CD4-positive, alpha-beta T cell (primary cell): ENCODE measurements at regions not wholly inside any gene's neighbourhood (a gene's known extent, or its start where the extent isn't known, plus 50 kb on each side); places are given as distances from the start of the nearest gene placed in this dataset.

ENCODE experiments used
- ATAC-seq: fragments of 200-7000 bp; cut with Tn5 transposase; one replicate; pipeline ENCODE4 v1.10.0; 2022; ENCODE audit warnings: mild to moderate bottlenecking; ENCODE audit not compliant: poor library complexity
- CTCF ChIA-PET: fragments of 350-600 bp; sonication (Branson Sonifier 250); formaldehyde crosslinking; loops from one replicate; lab custom pipeline; 2021; ENCODE audit warnings: antibody characterized with exemption, inconsistent platforms; lab: Charles Lee
- POLR2A ChIA-PET: fragments of 350-600 bp; sonication (Branson Sonifier 250); formaldehyde crosslinking; loops from one replicate; lab custom pipeline; 2021; ENCODE audit warnings: antibody characterized with exemption, inconsistent platforms; lab: Charles Lee
- DNase-seq, 14 experiments: peaks; one replicate each; pipeline ENCODE4 v3.0.0-alpha.2; 2013 to 2020; ENCODE audit warnings: mixed read lengths in 2 of 14
- H3K27ac ChIP-seq, 2 donors: one replicate each; pipeline versions ENCODE4 v1.5.1 to v1.7.0; 2013; ENCODE audit warnings: low read length in 2 of 2, low read depth in 1 of 2, mild to moderate bottlenecking in 1 of 2
- H3K27me3 ChIP-seq, 2 experiments: 1 replicate in 1 of 2; 2 replicates in 1 of 2; pipeline versions ENCODE4 v1.6.1 to v1.7.0; 2013; ENCODE audit warnings: low read length in 2 of 2, control low read depth in 1 of 2, mild to moderate bottlenecking in 1 of 2, moderate library complexity in 1 of 2; ENCODE audit not compliant: insufficient read depth in 2 of 2, control insufficient read depth in 1 of 2
- H3K36me3 ChIP-seq: one replicate; pipeline ENCODE4 v1.6.1; 2013; ENCODE audit warnings: low read length, control low read depth; ENCODE audit not compliant: insufficient read depth
- H3K4me1 ChIP-seq: one replicate; pipeline ENCODE4 v1.6.1; 2013; ENCODE audit warnings: low read length, control low read depth; ENCODE audit not compliant: insufficient read depth
- H3K4me3 ChIP-seq: one replicate; pipeline ENCODE4 v1.5.1; 2013; ENCODE audit warnings: mild to moderate bottlenecking, low read length, moderate library complexity
- H3K9me3 ChIP-seq, 2 experiments: 1 replicate in 1 of 2; 2 replicates in 1 of 2; pipeline versions ENCODE4 v1.6.1 to v1.7.0; 2013; ENCODE audit warnings: low read length in 2 of 2, mild to moderate bottlenecking in 2 of 2, control low read depth in 1 of 2, moderate library complexity in 1 of 2; ENCODE audit not compliant: control insufficient read depth in 1 of 2, insufficient read depth in 1 of 2
- H3K27ac Mint-ChIP-seq: one replicate; pipeline ENCODE4 v1.8.0; 2020; ENCODE audit warnings: mixed read lengths
- H3K27me3 Mint-ChIP-seq: one replicate; pipeline ENCODE4 v1.8.0; 2021; ENCODE audit warnings: mixed read lengths
- H3K36me3 Mint-ChIP-seq: one replicate; pipeline ENCODE4 v1.8.0; 2021; ENCODE audit warnings: low read depth, mixed read lengths
- H3K4me1 Mint-ChIP-seq: one replicate; pipeline ENCODE4 v1.8.0; 2021; ENCODE audit warnings: low read depth, mixed read lengths
- H3K4me3 Mint-ChIP-seq: one replicate; pipeline ENCODE4 v1.8.0; 2020; ENCODE audit warnings: mild to moderate bottlenecking, mixed read lengths
- H3K9me3 Mint-ChIP-seq: one replicate; pipeline ENCODE4 v1.8.0; 2020; ENCODE audit warnings: mixed read lengths
- intact Hi-C, 2 experiments: fragments of 100-400 bp; cut with DNase I in 1 of 2; cut with micrococcal nuclease in 1 of 2; formaldehyde crosslinking; loops; one replicate each; pipeline versions ENCODE4 v1.15.1 to v1.9.0; 2023 to 2025; cut with DNase I, micrococcal nuclease
- TF ChIP-seq, protein P1 (sequence below): fragments of 200-600 bp; IDR thresholded peaks from one replicate; pipeline ENCODE4 v1.8.0; 2022; ENCODE audit warnings: antibody characterized with exemption, mild to moderate bottlenecking

DNA sequence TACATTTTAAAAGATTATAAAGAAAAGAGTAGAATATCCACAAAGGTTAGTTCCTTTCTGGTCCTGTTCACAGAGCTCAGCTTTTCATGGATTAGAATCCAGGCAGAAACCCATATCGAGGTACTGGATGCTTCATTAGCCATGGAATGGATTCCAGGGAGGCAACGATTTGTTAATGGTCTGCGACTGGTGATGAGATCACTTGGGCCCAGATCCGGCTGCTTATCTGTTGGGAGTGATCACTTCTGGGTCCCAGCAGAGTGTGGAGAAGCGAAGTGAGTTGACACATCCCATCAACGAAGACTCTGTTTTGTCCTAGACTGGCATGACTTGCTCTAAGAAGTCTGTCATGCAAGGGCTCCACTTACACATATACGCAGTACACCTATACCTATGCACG is 165.8 kb downstream of the MAF start:
- DNase-seq = no peak
- intact Hi-C loops = no loop called here
- Mint-ChIP-seq H3K9me3 (no peaks in the 10 kb centered on the region), H3K4me1 (no peaks in the 10 kb centered on the region), H3K36me3 (no peaks in the 10 kb centered on the region), H3K27ac (no peak overlapping the region), H3K4me3 (no peak overlapping the region), H3K27me3 (no peaks in the 10 kb centered on the region)
- CTCF ChIA-PET = no interaction called here
- Histone ChIP-seq H3K4me3 (no peak overlapping the region), H3K27ac (no peak overlapping the region), H3K9me3 (no peaks in the 10 kb centered on the region), H3K4me1 (no peaks in the 10 kb centered on the region), H3K27me3 (no peaks in the 10 kb centered on the region), H3K36me3 (no peaks in the 10 kb centered on the region)
- TF ChIP-seq, protein P1, sequence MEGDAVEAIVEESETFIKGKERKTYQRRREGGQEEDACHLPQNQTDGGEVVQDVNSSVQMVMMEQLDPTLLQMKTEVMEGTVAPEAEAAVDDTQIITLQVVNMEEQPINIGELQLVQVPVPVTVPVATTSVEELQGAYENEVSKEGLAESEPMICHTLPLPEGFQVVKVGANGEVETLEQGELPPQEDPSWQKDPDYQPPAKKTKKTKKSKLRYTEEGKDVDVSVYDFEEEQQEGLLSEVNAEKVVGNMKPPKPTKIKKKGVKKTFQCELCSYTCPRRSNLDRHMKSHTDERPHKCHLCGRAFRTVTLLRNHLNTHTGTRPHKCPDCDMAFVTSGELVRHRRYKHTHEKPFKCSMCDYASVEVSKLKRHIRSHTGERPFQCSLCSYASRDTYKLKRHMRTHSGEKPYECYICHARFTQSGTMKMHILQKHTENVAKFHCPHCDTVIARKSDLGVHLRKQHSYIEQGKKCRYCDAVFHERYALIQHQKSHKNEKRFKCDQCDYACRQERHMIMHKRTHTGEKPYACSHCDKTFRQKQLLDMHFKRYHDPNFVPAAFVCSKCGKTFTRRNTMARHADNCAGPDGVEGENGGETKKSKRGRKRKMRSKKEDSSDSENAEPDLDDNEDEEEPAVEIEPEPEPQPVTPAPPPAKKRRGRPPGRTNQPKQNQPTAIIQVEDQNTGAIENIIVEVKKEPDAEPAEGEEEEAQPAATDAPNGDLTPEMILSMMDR = no peak
- POLR2A ChIA-PET = no interaction called here
- no peak for ATAC-seq

DNA sequence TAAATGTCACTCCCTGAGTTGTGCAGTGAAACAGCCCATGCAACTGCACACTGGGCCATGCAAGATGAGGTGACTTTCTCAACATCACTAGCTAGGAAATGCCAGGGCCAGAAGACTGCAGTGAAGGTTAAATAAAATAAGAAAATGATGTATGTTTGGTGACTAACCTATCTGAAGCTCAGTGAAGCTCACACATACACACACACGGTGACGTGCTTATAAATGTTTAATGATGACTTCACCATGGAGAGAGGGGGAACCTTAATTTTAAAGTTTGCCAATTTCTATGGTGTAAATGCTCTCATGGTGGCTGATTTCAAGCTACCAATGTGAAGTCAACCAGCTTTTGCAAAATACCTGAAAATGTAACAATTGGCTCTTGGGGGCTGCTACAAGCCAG is 166.4 kb downstream of the MAF start:
- Histone ChIP-seq H3K9me3 (no peaks in the 10 kb centered on the region), H3K4me1 (no peaks in the 10 kb centered on the region), H3K27ac (no peak overlapping the region), H3K4me3 (no peak overlapping the region), H3K27me3 (no peaks in the 10 kb centered on the region), H3K36me3 (no peaks in the 10 kb centered on the region)
- POLR2A ChIA-PET = no interaction called here
- DNase-seq (no peak), ATAC-seq (no peak)
- intact Hi-C loops = no loop called here
- TF ChIP-seq, protein P1 = no peak
- Mint-ChIP-seq H3K9me3 (no peaks in the 10 kb centered on the region), H3K4me3 (no peak overlapping the region), H3K27ac (no peak overlapping the region), H3K4me1 (no peaks in the 10 kb centered on the region), H3K27me3 (no peaks in the 10 kb centered on the region), H3K36me3 (no peaks in the 10 kb centered on the region)
- CTCF ChIA-PET = no interaction called here

DNA sequence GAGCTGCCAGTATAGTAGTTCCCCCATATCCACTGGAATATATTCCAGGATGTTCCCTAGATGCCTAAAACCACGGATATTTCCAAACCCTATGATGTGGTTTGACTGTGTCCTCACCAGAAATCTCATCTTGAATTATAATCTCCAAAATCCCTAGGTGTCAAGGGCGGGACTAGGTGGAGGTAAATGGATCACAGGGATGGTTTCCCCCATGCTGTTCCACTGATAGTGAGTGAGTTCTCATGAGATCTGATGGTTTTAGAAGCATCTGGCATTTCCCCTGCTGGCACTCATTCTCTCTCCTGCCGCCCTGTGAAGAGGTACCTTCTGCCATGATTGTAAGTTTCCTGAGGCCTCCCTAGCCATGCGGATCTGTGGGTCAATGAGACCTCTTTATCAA is 168.6 kb downstream of the MAF start:
- no peaks in the 10 kb centered on the region for H3K36me3 ChIP-seq
- H3K27me3 ChIP-seq = no peaks in the 10 kb centered on the region
- H3K4me3 ChIP-seq = no peak overlapping the region
- H3K4me1 ChIP-seq = no peaks in the 10 kb centered on the region
- H3K4me3 Mint-ChIP-seq = no peak overlapping the region
- ChIA-PET POLR2A (no interaction called here), CTCF (no interaction called here)
- H3K27ac ChIP-seq = no peak overlapping the region
- H3K27ac Mint-ChIP-seq = no peak overlapping the region
- TF ChIP-seq, protein P1 = no peak
- no peaks in the 10 kb centered on the region for H3K9me3 Mint-ChIP-seq
- intact Hi-C loops = no loop called here
- no peaks in the 10 kb centered on the region for H3K36me3 Mint-ChIP-seq
- no peak for DNase-seq
- no peaks in the 10 kb centered on the region for H3K27me3 Mint-ChIP-seq
- no peaks in the 10 kb centered on the region for H3K4me1 Mint-ChIP-seq
- no peaks in the 10 kb centered on the region for H3K9me3 ChIP-seq
- ATAC-seq = no peak
